Kidney capillary endothelial cell (primary cell): ENCODE measurements at regions not wholly inside any gene's neighbourhood (a gene's known extent, or its start where the extent isn't known, plus 50 kb on each side); places are given as distances from the start of the nearest gene placed in this dataset.
"Not testable (repeated sequence)": the region's sequence is repeated elsewhere in the genome, so short reads cannot be mapped to it uniquely, and the experiment has no call there.

Experiments used
- DNase-seq: peaks from one replicate; pipeline ENCODE4 v3.0.0-alpha.2; 2018; ENCODE audit warnings: low spot score

- DNase-seq: no peak
Observed at GRCh38 chr5:27172693-27173092, 134.3 kb upstream of the CDH9 start.

GRCh38 chr5:27171761-27172261 lies 133.4 kb upstream of the CDH9 start:
- DNase-seq: no peak

DNA sequence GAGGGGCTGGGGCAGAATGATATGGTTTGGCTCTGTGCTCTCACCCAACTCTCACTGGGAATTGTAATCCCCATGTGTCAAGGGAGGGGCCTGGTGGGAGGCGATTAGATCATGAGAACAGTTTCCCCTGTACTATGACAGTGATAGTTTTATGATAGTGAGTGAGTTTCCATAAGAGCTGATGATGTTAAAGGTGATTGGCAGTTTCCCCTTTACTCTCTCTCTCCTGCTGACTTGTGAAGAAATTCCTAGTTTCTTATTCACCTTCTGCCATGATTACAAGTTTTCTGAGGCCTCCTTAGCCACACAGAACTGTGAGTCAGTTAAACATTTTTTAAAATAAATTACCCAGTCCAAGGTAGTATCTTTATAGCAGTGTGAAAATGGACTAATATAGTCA lies 120.4 kb upstream of the CDH9 start:
- DNase-seq: no peak

GRCh38 chr5:27158171-27158570 lies 119.8 kb upstream of the CDH9 start:
- DNase-seq: no peak

DNA sequence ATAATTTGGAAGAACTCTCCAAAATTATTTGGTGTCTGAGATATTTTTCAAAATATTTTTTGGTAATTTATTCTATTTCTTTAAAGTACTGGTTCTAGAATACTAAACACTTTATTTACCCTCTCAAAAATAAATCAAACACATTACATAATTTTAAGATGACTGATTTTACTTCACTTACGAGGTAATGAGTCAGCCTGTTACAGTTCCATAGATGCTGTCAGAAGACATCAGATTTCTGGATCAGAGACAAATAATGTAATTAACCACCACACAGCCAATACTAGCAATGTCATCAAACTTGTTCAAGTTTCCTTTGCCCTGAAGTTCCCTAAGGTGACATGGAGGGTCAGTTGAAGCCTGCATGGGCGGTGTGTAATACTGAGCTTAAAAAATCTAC lies 106.1 kb upstream of the CDH9 start:
- no peak for DNase-seq

- no peak for DNase-seq
Observed at GRCh38 chr5:27140831-27141230, 102.4 kb upstream of the CDH9 start.

GRCh38 chr5:27130587-27130986 lies 92.2 kb upstream of the CDH9 start:
- no peak for DNase-seq

- DNase-seq: no peak
Observed at GRCh38 chr5:27129926-27130325, 91.5 kb upstream of the CDH9 start.

- no peak for DNase-seq
Observed at GRCh38 chr5:27125856-27126255, 87.5 kb upstream of the CDH9 start.

DNA sequence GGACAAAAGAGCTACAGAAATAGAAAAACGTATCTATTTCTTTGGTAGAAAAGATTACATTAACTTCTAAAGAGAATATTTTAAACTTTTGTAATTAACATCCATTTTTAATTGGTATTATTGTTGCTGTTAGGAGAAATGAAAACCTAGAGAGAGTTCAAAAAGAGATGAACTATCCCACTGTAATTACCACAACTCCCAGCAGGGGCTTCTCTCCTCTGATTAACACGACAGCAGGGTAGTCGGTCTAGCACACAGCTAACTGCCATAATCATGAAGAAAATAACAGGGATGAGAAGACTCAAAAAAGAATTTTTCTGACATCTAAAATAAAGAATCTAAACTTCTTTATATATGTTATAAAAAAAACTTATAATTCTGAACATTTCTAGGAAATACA lies 86.2 kb upstream of the CDH9 start:
- DNase-seq: no peak

DNA sequence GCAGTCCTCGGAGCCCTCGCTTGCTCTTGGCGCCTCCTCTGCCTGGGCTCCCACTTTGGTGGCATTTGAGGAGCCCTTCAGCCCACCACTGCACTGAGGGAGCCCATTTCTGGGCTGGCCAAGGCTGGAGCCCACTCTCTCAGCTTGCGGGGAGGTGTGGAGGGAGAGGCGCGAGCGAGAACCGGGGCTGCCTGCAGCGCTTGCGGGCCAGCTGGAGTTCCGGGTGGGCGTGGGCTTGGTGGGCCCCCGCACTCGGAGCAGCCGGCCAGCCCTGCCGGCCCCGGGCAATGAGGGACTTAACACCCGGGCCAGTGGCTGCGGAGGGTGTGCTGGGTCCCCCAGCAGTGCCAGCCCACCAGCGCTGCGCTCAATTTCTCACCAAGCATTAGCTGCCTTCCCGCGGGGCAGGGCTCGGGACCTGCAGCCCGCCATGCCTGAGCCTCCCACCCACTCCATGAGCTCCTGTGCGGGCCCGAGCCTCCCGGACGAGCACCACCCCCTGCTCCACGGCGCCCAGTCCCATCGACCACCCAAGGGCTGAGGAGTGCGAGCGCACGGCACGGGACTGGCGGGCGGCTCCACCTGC lies 81.4 kb upstream of the CDH9 start:
- DNase-seq: not testable (repeated sequence)

DNA sequence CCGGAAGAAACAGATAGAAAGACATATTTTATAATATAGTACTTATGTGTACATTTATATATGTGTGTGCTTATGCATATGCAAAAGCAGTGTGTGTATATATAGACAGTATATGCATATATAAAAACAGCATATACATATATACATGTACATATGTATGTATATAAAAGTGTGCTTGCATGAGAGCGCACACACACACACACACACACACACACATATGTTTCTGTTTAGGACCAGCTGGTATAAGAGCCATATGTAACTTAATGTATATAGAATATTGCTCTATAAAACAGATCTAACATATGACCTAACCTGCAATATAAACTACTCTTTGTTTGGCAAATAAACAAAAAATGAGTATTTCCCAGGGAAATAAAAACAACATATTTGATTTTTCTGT lies 65.1 kb upstream of the CDH9 start:
- no peak for DNase-seq

DNA sequence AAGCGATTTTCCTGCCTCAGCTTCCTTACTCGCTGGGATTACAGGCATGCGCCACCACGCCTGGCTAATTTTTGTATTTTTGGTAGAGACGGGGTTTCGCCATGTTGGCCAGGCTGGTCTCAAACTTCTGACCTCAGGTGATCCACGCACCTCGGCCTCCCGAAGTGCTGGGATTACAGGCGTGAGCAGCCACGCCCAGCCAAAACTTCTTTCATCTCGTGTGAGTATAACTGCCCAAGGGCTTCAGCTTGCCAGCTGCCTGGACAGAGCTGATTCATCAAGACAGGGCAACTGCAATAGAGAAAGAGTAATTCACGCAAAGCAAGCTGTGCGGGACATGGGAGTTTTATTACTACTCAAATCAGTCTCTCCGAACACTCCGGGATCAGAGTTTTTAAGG lies 57.4 kb upstream of the CDH9 start:
- not testable (repeated sequence) for DNase-seq

- DNase-seq: no peak
Observed at GRCh38 chr5:27093279-27093678, 54.9 kb upstream of the CDH9 start.

- no peak for DNase-seq
Observed at GRCh38 chr5:27091858-27092257, 53.5 kb upstream of the CDH9 start.

- DNase-seq: not testable (repeated sequence)
Observed at GRCh38 chr5:27088822-27089221, 50.4 kb upstream of the CDH9 start.
